NCI-H1048 (cell line): ENCODE measurements at regions not wholly inside any gene's neighbourhood (a gene's known extent, or its start where the extent isn't known, plus 50 kb on each side); places are given as distances from the start of the nearest gene placed in this dataset.
A peak's percentile ranks its signal among the peaks of the same experiment; 100 is the strongest.

Experiments used
- DNase-seq: peaks from one replicate; lab custom pipeline; 2025; lab: John Stamatoyannopoulos, UW

GRCh38 chr2:147648471-147648870, 196.4 kb upstream of the ACVR2A start:
- no peak for DNase-seq

GRCh38 chr2:147647816-147648215, 197.0 kb upstream of the ACVR2A start:
- no peak for DNase-seq

GRCh38 chr2:147646818-147647468, 197.9 kb upstream of the ACVR2A start:
- DNase-seq: no peak

GRCh38 chr2:147644491-147644890, 200.3 kb upstream of the ACVR2A start:
- no peak for DNase-seq

GRCh38 chr2:147642765-147643164, 202.1 kb upstream of the ACVR2A start:
- DNase-seq: no peak

GRCh38 chr2:147641651-147642050, 203.2 kb upstream of the ACVR2A start:
- no peak for DNase-seq

- DNase-seq: no peak
Measured at GRCh38 chr2:147639891-147640290, 204.9 kb upstream of the ACVR2A start.

- DNase-seq: no peak
Measured at GRCh38 chr2:147639386-147639785, 205.4 kb upstream of the ACVR2A start.

- DNase-seq: no peak
Measured at GRCh38 chr2:147636886-147637285, 207.9 kb upstream of the ACVR2A start.

GRCh38 chr2:147636238-147636882, 208.5 kb upstream of the ACVR2A start:
- no peak for DNase-seq

- no peak for DNase-seq
Measured at GRCh38 chr2:147634826-147635225, 210.0 kb upstream of the ACVR2A start.

GRCh38 chr2:147632198-147632597, 212.6 kb upstream of the ACVR2A start:
- no peak for DNase-seq

- no peak for DNase-seq
Measured at GRCh38 chr2:147631294-147631693, 213.5 kb upstream of the ACVR2A start.

- DNase-seq: no peak
Measured at GRCh38 chr2:147630585-147630984, 214.2 kb upstream of the ACVR2A start.

GRCh38 chr2:147628971-147629421, 215.8 kb upstream of the ACVR2A start:
- DNase-seq: no peak

GRCh38 chr2:147623328-147623727, 221.5 kb upstream of the ACVR2A start:
- no peak for DNase-seq

- no peak for DNase-seq
Measured at GRCh38 chr2:147621656-147622197, 223.1 kb upstream of the ACVR2A start.

GRCh38 chr2:147619808-147620207, 225.0 kb upstream of the ACVR2A start:
- no peak for DNase-seq

- no peak for DNase-seq
Measured at GRCh38 chr2:147615726-147616125, 229.1 kb upstream of the ACVR2A start.

- DNase-seq: no peak
Measured at GRCh38 chr2:147614979-147615470, 229.8 kb upstream of the ACVR2A start.

GRCh38 chr2:147614471-147614870, 230.4 kb upstream of the ACVR2A start:
- no peak for DNase-seq

GRCh38 chr2:147610496-147611040, 234.3 kb upstream of the ACVR2A start:
- DNase-seq: peak; percentile 16

GRCh38 chr2:147609301-147609700, 235.5 kb upstream of the ACVR2A start:
- no peak for DNase-seq
